Activated naive CD8-positive, alpha-beta T cell treated with anti-CD3 and anti-CD28 coated beads for 36 hours (primary cell): ENCODE measurements at regions not wholly inside any gene's neighbourhood (a gene's known extent, or its start where the extent isn't known, plus 50 kb on each side); places are given as distances from the start of the nearest gene placed in this dataset.

Experiments
- DNase-seq: peaks from one replicate; pipeline ENCODE4 v3.0.0; 2021
- H3K27ac Mint-ChIP-seq: one replicate; pipeline ENCODE4 v1.8.0; 2022; ENCODE audit warnings: mild to moderate bottlenecking, moderate library complexity, mixed read lengths
- H3K27me3 Mint-ChIP-seq: one replicate; pipeline ENCODE4 v1.8.0; 2022; ENCODE audit warnings: mild to moderate bottlenecking, mixed read lengths
- H3K36me3 Mint-ChIP-seq: one replicate; pipeline ENCODE4 v1.8.0; 2021; ENCODE audit warnings: mild to moderate bottlenecking, mixed read lengths
- H3K4me1 Mint-ChIP-seq: one replicate; pipeline ENCODE4 v1.8.0; 2021; ENCODE audit warnings: mixed read lengths
- H3K4me3 Mint-ChIP-seq: one replicate; pipeline ENCODE4 v1.8.0; 2022; ENCODE audit warnings: mild to moderate bottlenecking, moderate library complexity, mixed read lengths
- H3K9me3 Mint-ChIP-seq: one replicate; pipeline ENCODE4 v1.8.0; 2022; ENCODE audit warnings: mixed read lengths

GRCh38 chr20:51886891-51887608 is 84.7 kb upstream of the SALL4 start:
- Mint-ChIP-seq H3K4me1 (no peaks in the 10 kb centered on the region), H3K9me3 (no peaks in the 10 kb centered on the region), H3K27me3 (no peaks in the 10 kb centered on the region), H3K27ac (no peak overlapping the region), H3K4me3 (no peak overlapping the region), H3K36me3 (no peaks in the 10 kb centered on the region)
- DNase-seq = no peak

GRCh38 chr20:51886341-51886740 is 84.0 kb upstream of the SALL4 start:
- Mint-ChIP-seq H3K36me3 (no peaks in the 10 kb centered on the region), H3K27ac (no peak overlapping the region), H3K4me1 (no peaks in the 10 kb centered on the region), H3K27me3 (peaks cover 3% of the 10 kb centered on the region), H3K9me3 (no peaks in the 10 kb centered on the region), H3K4me3 (no peak overlapping the region)
- no peak for DNase-seq

- Mint-ChIP-seq H3K27ac (no peak overlapping the region), H3K27me3 (peaks cover 6% of the 10 kb centered on the region), H3K36me3 (no peaks in the 10 kb centered on the region), H3K9me3 (no peaks in the 10 kb centered on the region), H3K4me1 (no peaks in the 10 kb centered on the region), H3K4me3 (no peak overlapping the region)
- DNase-seq = no peak
These were observed 82.2 kb upstream of the SALL4 start for GRCh38 chr20:51884561-51884960.

GRCh38 chr20:51880188-51880587 is 77.9 kb upstream of the SALL4 start:
- H3K36me3 Mint-ChIP-seq = no peaks in the 10 kb centered on the region
- no peak overlapping the region for H3K4me3 Mint-ChIP-seq
- no peaks in the 10 kb centered on the region for H3K9me3 Mint-ChIP-seq
- H3K4me1 Mint-ChIP-seq = no peaks in the 10 kb centered on the region
- no peak overlapping the region for H3K27ac Mint-ChIP-seq
- peaks cover 10% of the 10 kb centered on the region for H3K27me3 Mint-ChIP-seq
- no peak for DNase-seq

- no peaks in the 10 kb centered on the region for H3K36me3 Mint-ChIP-seq
- no peak for DNase-seq
- no peaks in the 10 kb centered on the region for H3K4me1 Mint-ChIP-seq
- no peak overlapping the region for H3K27ac Mint-ChIP-seq
- H3K4me3 Mint-ChIP-seq = no peak overlapping the region
- peaks cover 12% of the 10 kb centered on the region for H3K27me3 Mint-ChIP-seq
- H3K9me3 Mint-ChIP-seq = no peaks in the 10 kb centered on the region
These were observed 74.1 kb upstream of the SALL4 start for GRCh38 chr20:51876313-51876940.

- Mint-ChIP-seq H3K9me3 (no peaks in the 10 kb centered on the region), H3K4me3 (no peak overlapping the region), H3K4me1 (no peaks in the 10 kb centered on the region), H3K27ac (no peak overlapping the region), H3K36me3 (no peaks in the 10 kb centered on the region), H3K27me3 (peaks cover 8% of the 10 kb centered on the region)
- DNase-seq = no peak
These were observed 71.3 kb upstream of the SALL4 start for GRCh38 chr20:51873652-51874051.

- Mint-ChIP-seq H3K36me3 (no peaks in the 10 kb centered on the region), H3K27me3 (peaks cover 8% of the 10 kb centered on the region), H3K27ac (no peak overlapping the region), H3K4me3 (no peak overlapping the region), H3K9me3 (no peaks in the 10 kb centered on the region), H3K4me1 (no peaks in the 10 kb centered on the region)
- no peak for DNase-seq
These were observed 69.6 kb upstream of the SALL4 start for GRCh38 chr20:51871943-51872342.

- Mint-ChIP-seq H3K36me3 (no peaks in the 10 kb centered on the region), H3K27ac (no peak overlapping the region), H3K27me3 (peaks cover 12% of the 10 kb centered on the region), H3K4me1 (no peaks in the 10 kb centered on the region), H3K9me3 (no peaks in the 10 kb centered on the region), H3K4me3 (no peak overlapping the region)
- no peak for DNase-seq
These were observed 66.7 kb upstream of the SALL4 start for GRCh38 chr20:51869002-51869401.

GRCh38 chr20:51867251-51867650 is 64.9 kb upstream of the SALL4 start:
- no peak overlapping the region for H3K4me3 Mint-ChIP-seq
- H3K36me3 Mint-ChIP-seq = no peaks in the 10 kb centered on the region
- H3K4me1 Mint-ChIP-seq = no peaks in the 10 kb centered on the region
- no peak for DNase-seq
- no peaks in the 10 kb centered on the region for H3K9me3 Mint-ChIP-seq
- peaks cover 14% of the 10 kb centered on the region for H3K27me3 Mint-ChIP-seq
- H3K27ac Mint-ChIP-seq = no peak overlapping the region

- peaks cover 14% of the 10 kb centered on the region for H3K27me3 Mint-ChIP-seq
- H3K4me3 Mint-ChIP-seq = no peak overlapping the region
- H3K9me3 Mint-ChIP-seq = no peaks in the 10 kb centered on the region
- no peaks in the 10 kb centered on the region for H3K4me1 Mint-ChIP-seq
- no peak for DNase-seq
- no peak overlapping the region for H3K27ac Mint-ChIP-seq
- H3K36me3 Mint-ChIP-seq = no peaks in the 10 kb centered on the region
These were observed 62.6 kb upstream of the SALL4 start for GRCh38 chr20:51864967-51865366.

- no peak overlapping the region for H3K4me3 Mint-ChIP-seq
- H3K27me3 Mint-ChIP-seq = peaks cover 21% of the 10 kb centered on the region
- H3K36me3 Mint-ChIP-seq = no peaks in the 10 kb centered on the region
- DNase-seq = no peak
- no peaks in the 10 kb centered on the region for H3K4me1 Mint-ChIP-seq
- H3K27ac Mint-ChIP-seq = no peak overlapping the region
- no peaks in the 10 kb centered on the region for H3K9me3 Mint-ChIP-seq
These were observed 60.5 kb upstream of the SALL4 start for GRCh38 chr20:51862796-51863195.

GRCh38 chr20:51861726-51862466 is 59.6 kb upstream of the SALL4 start:
- Mint-ChIP-seq H3K27ac (no peak overlapping the region), H3K27me3 (peaks cover 27% of the 10 kb centered on the region), H3K4me3 (no peak overlapping the region), H3K4me1 (no peaks in the 10 kb centered on the region), H3K9me3 (no peaks in the 10 kb centered on the region), H3K36me3 (no peaks in the 10 kb centered on the region)
- DNase-seq = no peak

GRCh38 chr20:51860111-51860882 is 58.0 kb upstream of the SALL4 start:
- peaks cover 33% of the 10 kb centered on the region for H3K27me3 Mint-ChIP-seq
- no peaks in the 10 kb centered on the region for H3K9me3 Mint-ChIP-seq
- H3K27ac Mint-ChIP-seq = no peak overlapping the region
- no peaks in the 10 kb centered on the region for H3K4me1 Mint-ChIP-seq
- no peaks in the 10 kb centered on the region for H3K36me3 Mint-ChIP-seq
- no peak for DNase-seq
- no peak overlapping the region for H3K4me3 Mint-ChIP-seq

- no peaks in the 10 kb centered on the region for H3K36me3 Mint-ChIP-seq
- H3K9me3 Mint-ChIP-seq = no peaks in the 10 kb centered on the region
- H3K4me1 Mint-ChIP-seq = no peaks in the 10 kb centered on the region
- DNase-seq = no peak
- H3K27me3 Mint-ChIP-seq = peaks cover 19% of the 10 kb centered on the region
- no peak overlapping the region for H3K27ac Mint-ChIP-seq
- H3K4me3 Mint-ChIP-seq = no peak overlapping the region
These were observed 54.1 kb upstream of the SALL4 start for GRCh38 chr20:51856432-51856831.

GRCh38 chr20:51854921-51855320 is 52.6 kb upstream of the SALL4 start:
- no peak for DNase-seq
- H3K27me3 Mint-ChIP-seq = peaks cover 19% of the 10 kb centered on the region
- H3K4me1 Mint-ChIP-seq = no peaks in the 10 kb centered on the region
- H3K36me3 Mint-ChIP-seq = no peaks in the 10 kb centered on the region
- no peak overlapping the region for H3K27ac Mint-ChIP-seq
- no peak overlapping the region for H3K4me3 Mint-ChIP-seq
- H3K9me3 Mint-ChIP-seq = no peaks in the 10 kb centered on the region
